IPS-20b (cell line): ENCODE measurements at regions not wholly inside any gene's neighbourhood (a gene's known extent, or its start where the extent isn't known, plus 50 kb on each side); places are given as distances from the start of the nearest gene placed in this dataset.

Source experiments
- H3K27ac ChIP-seq: one replicate; pipeline ENCODE4 v1.5.1; 2013; ENCODE audit warnings: low read length
- H3K27me3 ChIP-seq: 2 replicates; pipeline ENCODE4 v1.6.1; 2013; ENCODE audit warnings: mild to moderate bottlenecking, low read length, inconsistent platforms; ENCODE audit not compliant: insufficient read depth
- H3K36me3 ChIP-seq: 2 replicates; pipeline ENCODE4 v1.6.1; 2013; ENCODE audit warnings: low read depth, mild to moderate bottlenecking, inconsistent platforms, low read length, moderate library complexity; ENCODE audit not compliant: insufficient read depth
- H3K4me1 ChIP-seq: 2 replicates; pipeline ENCODE4 v1.6.1; 2013; ENCODE audit warnings: mild to moderate bottlenecking, control low read depth, inconsistent platforms, low read length, moderate library complexity; ENCODE audit not compliant: insufficient read depth
- H3K4me3 ChIP-seq: 2 replicates; pipeline ENCODE4 v1.5.1; 2013; ENCODE audit warnings: mild to moderate bottlenecking, low read length, inconsistent platforms
- H3K9ac ChIP-seq: 2 replicates; pipeline ENCODE4 v1.6.1; 2013; ENCODE audit warnings: low read depth, mild to moderate bottlenecking, inconsistent platforms, low read length, moderate library complexity
- H3K9me3 ChIP-seq: 2 replicates; pipeline ENCODE4 v1.6.1; 2013; ENCODE audit warnings: mild to moderate bottlenecking, low read depth, low read length, inconsistent platforms; ENCODE audit not compliant: insufficient read depth

GRCh38 chr18:51437280-51438271 is 240.1 kb upstream of the MEX3C start:
- Histone ChIP-seq H3K9ac (no peak overlapping the region), H3K27ac (no peak overlapping the region), H3K9me3 (no peaks in the 10 kb centered on the region), H3K36me3 (no peaks in the 10 kb centered on the region), H3K4me1 (no peaks in the 10 kb centered on the region), H3K27me3 (no peaks in the 10 kb centered on the region), H3K4me3 (no peak overlapping the region)

- Histone ChIP-seq H3K9ac (no peak overlapping the region), H3K9me3 (no peaks in the 10 kb centered on the region), H3K27ac (no peak overlapping the region), H3K27me3 (no peaks in the 10 kb centered on the region), H3K4me1 (no peaks in the 10 kb centered on the region), H3K36me3 (no peaks in the 10 kb centered on the region), H3K4me3 (no peak overlapping the region)
Observed at GRCh38 chr18:51438797-51439350, 241.4 kb upstream of the MEX3C start.

- H3K9ac ChIP-seq, result no peak overlapping the region
- no peak overlapping the region for H3K27ac ChIP-seq
- no peak overlapping the region for H3K4me3 ChIP-seq
- H3K27me3 ChIP-seq, result no peaks in the 10 kb centered on the region
- no peaks in the 10 kb centered on the region for H3K36me3 ChIP-seq
- no peaks in the 10 kb centered on the region for H3K9me3 ChIP-seq
- no peaks in the 10 kb centered on the region for H3K4me1 ChIP-seq
Observed at GRCh38 chr18:51442012-51442411, 244.5 kb upstream of the MEX3C start.

GRCh38 chr18:51446571-51447210 is 249.2 kb upstream of the MEX3C start:
- H3K27me3 ChIP-seq, result no peaks in the 10 kb centered on the region
- H3K27ac ChIP-seq, result no peak overlapping the region
- no peaks in the 10 kb centered on the region for H3K36me3 ChIP-seq
- no peak overlapping the region for H3K4me3 ChIP-seq
- no peak overlapping the region for H3K9ac ChIP-seq
- H3K9me3 ChIP-seq, result no peaks in the 10 kb centered on the region
- no peaks in the 10 kb centered on the region for H3K4me1 ChIP-seq

- Histone ChIP-seq H3K27ac (no peak overlapping the region), H3K27me3 (no peaks in the 10 kb centered on the region), H3K4me1 (no peaks in the 10 kb centered on the region), H3K9ac (no peak overlapping the region), H3K9me3 (no peaks in the 10 kb centered on the region), H3K4me3 (no peak overlapping the region), H3K36me3 (no peaks in the 10 kb centered on the region)
Observed at GRCh38 chr18:51447351-51448342, 250.2 kb upstream of the MEX3C start.

GRCh38 chr18:51448949-51449348 is 251.5 kb upstream of the MEX3C start:
- H3K27me3 ChIP-seq, result no peaks in the 10 kb centered on the region
- H3K9me3 ChIP-seq, result no peaks in the 10 kb centered on the region
- H3K36me3 ChIP-seq, result no peaks in the 10 kb centered on the region
- H3K4me1 ChIP-seq, result no peaks in the 10 kb centered on the region
- H3K27ac ChIP-seq, result no peak overlapping the region
- H3K9ac ChIP-seq, result no peak overlapping the region
- no peak overlapping the region for H3K4me3 ChIP-seq

GRCh38 chr18:51453594-51453993 is 256.1 kb upstream of the MEX3C start:
- Histone ChIP-seq H3K4me1 (no peaks in the 10 kb centered on the region), H3K4me3 (no peak overlapping the region), H3K9ac (no peak overlapping the region), H3K9me3 (no peaks in the 10 kb centered on the region), H3K27me3 (no peaks in the 10 kb centered on the region), H3K36me3 (no peaks in the 10 kb centered on the region), H3K27ac (no peak overlapping the region)

GRCh38 chr18:51458861-51459260 is 261.4 kb upstream of the MEX3C start:
- H3K9me3 ChIP-seq, result no peaks in the 10 kb centered on the region
- no peaks in the 10 kb centered on the region for H3K36me3 ChIP-seq
- no peak overlapping the region for H3K9ac ChIP-seq
- H3K4me1 ChIP-seq, result peaks cover 3% of the 10 kb centered on the region; the same call in 1 of the 2 replicates
- H3K27ac ChIP-seq, result no peak overlapping the region
- H3K27me3 ChIP-seq, result no peaks in the 10 kb centered on the region
- H3K4me3 ChIP-seq, result no peak overlapping the region

GRCh38 chr18:51461956-51462355 is 264.5 kb upstream of the MEX3C start:
- peaks cover 3% of the 10 kb centered on the region; the same call in 1 of the 2 replicates for H3K4me1 ChIP-seq
- no peak overlapping the region for H3K27ac ChIP-seq
- no peaks in the 10 kb centered on the region for H3K27me3 ChIP-seq
- H3K36me3 ChIP-seq, result no peaks in the 10 kb centered on the region
- no peak overlapping the region for H3K4me3 ChIP-seq
- no peaks in the 10 kb centered on the region for H3K9me3 ChIP-seq
- no peak overlapping the region for H3K9ac ChIP-seq

GRCh38 chr18:51463483-51464136 is 266.1 kb upstream of the MEX3C start:
- H3K9me3 ChIP-seq, result no peaks in the 10 kb centered on the region
- H3K27me3 ChIP-seq, result no peaks in the 10 kb centered on the region
- no peak overlapping the region for H3K4me3 ChIP-seq
- H3K9ac ChIP-seq, result no peak overlapping the region
- no peak overlapping the region for H3K27ac ChIP-seq
- no peaks in the 10 kb centered on the region for H3K36me3 ChIP-seq
- peaks cover 3% of the 10 kb centered on the region; the same call in 1 of the 2 replicates for H3K4me1 ChIP-seq
